DMS 273 treated with DMSO at 0.1 percent for 48 hours (cell line): ENCODE measurements at regions not wholly inside any gene's neighbourhood (a gene's known extent, or its start where the extent isn't known, plus 50 kb on each side); places are given as distances from the start of the nearest gene placed in this dataset.
"Not testable (repeated sequence)": the region's sequence is repeated elsewhere in the genome, so short reads cannot be mapped to it uniquely, and the experiment has no call there.

Experiments used
- DNase-seq: peaks from one replicate; lab custom pipeline; 2025; lab: John Stamatoyannopoulos, UW

DNA sequence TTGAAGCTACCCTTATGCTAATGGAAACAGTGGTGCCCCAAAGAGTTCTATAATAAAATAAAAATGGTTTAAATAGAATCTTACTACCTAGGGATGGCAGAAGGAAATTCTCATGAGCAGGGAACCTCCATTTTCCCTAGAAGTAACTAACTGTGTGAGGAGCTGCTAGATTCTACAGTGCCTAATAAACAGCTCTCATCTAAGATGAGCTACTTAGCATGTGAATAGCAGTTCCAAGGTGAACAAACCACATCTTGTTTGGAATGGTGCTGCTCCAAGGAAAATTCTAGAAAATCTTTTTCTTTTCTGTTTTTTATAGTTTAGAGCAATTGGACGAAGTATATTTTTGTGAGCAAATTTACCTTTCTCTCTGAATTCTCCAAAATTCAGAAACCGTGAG lies 1015.3 kb upstream of the NOVA1 start:
- no peak for DNase-seq

DNA sequence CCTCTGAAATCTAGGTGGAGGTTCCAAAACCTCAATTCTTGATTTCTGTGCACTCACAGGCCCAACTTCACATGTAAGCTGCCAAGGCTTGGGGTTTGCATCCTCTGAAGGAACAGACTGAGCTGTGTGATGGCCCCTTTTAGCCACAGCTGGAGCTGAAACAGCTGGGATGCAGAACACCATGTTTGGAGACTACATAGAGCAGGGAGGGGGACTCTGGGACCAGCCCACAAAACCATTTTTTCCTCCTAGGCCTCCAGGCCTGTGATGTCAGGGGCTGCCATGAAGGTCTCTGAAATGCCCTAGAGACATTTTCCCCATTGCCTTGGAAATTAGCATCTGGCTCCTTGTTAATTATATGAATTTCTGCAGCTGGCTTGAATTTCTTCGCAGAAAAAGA lies 1025.9 kb upstream of the NOVA1 start:
- DNase-seq: no peak

DNA sequence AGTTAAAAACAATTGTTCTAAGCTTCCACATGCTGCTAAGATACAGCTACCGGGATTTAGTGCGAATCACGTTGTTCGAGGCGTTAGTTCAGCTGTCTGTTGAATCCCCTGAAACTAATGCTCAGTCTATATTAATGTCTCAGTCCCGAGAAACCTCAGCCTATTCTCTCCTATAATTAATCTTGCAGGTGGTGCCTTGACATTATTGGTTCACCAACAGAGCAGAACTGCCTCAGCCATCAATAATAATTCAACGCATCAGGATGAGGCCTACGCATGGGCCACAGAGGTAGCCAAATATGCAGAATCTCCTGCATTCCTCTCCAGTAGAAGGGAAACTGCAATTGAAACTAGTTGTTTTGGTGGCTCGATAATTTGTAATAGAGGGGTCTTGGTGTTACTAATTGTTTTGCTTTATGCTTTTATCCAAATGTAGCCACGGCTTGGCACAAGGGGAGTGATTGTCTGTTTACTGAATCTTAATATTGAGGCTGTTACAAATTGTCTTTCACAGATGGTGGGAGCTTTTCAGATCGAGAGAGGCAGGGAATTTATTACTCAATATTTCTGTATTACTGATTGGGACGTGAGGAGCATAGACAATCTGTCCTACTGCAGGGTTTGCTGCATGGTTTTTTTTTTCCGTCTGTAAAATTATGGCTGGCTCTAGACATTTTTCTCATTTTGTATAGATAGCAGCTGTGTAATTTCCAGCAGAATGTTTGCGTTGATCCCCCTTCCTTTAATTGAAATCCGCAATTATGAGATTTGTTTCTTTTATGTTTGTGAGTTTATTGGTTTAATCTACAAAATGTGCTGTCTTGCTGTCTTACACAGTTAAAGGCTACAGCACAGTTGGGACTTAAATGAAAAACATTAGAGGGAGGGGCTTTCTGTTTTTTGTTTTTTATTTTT lies 1036.5 kb upstream of the NOVA1 start:
- no peak for DNase-seq

DNA sequence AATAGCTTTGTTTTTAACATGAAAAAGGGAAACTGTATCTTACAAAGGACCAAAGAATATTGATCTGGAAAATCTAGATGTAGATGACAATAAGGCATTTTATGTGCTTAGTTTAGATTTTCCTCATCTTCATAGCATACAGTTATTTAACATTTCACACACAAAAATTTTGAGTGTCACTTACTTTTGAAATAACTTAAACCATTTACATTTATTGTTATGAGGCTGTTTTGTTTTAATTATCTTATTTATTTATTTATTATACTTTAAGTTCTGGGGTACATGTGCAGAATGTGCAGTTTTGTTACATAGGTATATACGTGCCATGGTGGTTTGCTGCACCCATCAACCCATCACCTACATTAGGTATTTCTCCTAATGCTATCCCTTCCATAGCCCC lies 1042.9 kb upstream of the NOVA1 start:
- DNase-seq: not testable (repeated sequence)

DNA sequence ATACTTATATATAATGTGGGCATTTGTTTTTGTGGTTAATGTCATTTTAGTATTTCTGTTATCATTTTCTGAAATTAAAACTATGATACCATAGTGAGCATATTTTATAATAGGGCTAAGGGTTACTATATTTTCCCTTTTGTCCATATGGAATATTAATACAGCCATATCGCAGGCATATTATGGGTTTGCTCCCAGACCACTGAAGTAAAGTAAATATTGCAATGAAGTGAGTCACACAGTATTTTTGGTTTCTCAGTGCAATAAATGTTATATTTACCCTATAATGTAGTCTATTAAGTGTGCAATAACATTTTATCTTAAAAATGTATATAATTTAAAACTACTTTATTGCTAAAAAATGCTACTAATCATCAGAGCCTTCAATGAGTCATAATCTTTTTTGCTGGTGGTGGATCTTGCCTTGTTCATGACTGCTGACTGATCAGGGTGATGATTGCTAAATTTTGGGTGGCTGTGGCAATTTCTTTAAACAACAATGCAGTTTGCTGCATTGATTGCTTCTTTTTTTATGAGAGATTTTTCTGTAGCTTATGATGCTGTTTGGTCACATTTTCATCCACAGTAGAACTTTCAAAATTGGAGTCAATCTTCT lies 1044.5 kb upstream of the NOVA1 start:
- no peak for DNase-seq

DNA sequence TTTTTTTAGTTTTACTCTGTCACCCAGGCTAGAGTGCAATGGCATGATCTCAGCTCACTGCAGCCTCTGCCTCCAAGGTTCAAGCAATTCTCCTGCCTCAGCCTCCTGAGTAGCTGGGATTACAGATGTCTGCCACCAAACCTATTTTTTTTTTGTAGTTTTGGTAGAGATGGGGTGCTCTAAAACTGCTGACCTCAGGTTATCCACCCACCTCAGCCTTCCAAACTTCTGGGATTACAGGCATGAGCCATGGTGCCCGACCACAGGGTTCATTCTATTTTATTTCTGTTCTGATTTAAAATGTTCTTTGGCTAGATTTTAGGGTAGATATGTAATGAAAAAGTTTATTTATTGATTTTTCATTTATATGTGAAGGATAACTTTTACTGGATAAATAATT lies 1062.8 kb upstream of the NOVA1 start:
- no peak for DNase-seq

DNA sequence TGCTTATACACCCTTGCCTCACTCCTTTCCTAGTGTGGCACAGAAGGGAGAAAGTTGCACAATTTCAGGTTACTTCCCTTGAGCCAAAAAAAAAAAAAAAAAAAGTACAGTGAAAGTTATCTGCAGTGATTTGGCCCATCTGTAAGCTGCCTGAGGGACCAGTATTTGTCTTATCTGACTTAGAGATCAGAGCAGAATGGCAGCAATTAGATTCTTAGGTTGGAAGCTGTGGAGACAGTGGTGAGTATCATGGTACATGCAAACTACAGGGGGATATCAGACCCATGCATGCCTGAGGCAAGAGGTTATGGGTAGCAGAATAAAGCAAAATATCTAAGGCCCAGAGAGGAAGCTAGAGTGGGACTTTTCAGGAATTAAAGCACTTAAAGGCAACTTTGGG lies 1070.7 kb upstream of the NOVA1 start:
- DNase-seq: no peak

DNA sequence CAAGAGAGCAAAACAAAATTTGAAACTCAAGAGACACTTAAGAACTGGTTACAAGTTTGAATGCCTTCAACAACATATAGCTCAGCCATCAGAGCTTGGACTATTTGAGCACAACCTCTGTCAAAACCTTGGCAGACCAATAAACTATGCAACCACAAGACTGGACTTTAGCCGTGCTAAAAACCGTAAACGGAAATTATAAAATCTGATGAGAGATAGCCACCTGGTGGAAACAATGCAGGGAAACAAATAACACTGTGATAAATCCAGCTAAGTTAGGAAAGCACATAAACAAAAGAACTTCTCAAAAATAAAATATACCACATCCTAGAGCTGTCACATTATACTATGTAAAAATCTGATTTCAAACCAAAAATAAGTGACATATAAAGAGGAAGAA lies 1074.2 kb upstream of the NOVA1 start:
- no peak for DNase-seq

DNA sequence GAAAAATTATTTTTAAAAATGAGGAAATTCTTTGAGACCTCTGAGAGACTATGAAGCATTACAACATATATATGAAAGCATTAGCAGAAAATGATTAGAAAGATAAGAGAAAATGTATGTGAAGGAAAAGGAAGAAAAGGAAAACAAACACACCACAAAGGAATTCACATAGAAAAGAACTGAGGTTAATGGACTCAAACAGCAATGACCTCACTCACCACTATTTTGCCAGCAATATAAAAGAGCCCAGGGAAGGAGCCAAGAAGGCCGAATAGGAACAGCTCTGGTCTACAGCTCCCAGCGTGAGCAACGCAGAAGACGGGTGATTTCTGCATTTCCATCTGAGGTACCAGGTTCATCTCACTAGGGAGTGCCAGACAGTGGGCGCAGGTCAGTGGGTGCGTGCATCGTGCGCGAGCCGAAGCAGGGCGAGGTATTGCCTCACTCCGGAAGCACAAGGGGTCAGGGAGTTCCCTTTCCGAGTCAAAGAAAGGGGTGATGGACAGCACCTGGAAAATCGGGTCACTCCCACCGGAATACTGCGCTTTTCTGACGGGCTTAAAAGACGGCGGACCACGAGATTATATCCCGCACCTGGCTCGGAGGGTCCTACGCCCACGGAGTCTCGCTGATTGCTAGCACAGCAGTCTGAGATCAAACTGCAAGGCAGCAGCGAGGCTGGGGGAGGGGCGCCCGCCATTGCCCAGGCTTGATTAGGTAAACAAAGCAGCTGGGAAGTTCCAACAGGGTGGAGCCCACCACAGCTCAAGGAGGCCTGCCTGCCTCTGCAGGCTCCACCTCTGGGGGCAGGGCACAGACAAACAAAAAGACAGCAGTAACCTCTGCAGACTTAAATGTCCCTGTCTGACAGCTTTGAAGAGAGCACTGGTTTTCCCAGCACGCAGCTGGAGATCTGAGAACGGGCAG lies 1075.2 kb upstream of the NOVA1 start:
- not testable (repeated sequence) for DNase-seq

DNA sequence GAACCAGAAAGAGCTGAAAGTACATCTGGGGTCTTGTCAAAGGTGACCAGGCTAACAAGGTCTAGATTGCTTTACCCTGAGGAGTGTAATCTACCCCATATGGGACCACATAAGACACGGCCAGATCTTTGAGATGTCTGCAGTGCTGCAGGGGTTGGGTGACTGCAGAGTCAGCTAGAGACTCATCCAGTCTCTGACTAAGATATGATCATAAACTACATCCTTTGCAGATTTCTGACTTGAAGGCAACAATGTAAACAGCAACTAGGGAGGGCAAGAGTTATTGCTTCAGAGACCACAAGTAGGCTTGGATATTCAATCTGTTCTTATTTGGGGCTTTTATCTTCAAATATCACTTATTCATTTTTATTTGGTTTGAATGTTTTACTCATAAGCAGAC lies 1080.5 kb upstream of the FOXG1 start:
- DNase-seq: no peak

DNA sequence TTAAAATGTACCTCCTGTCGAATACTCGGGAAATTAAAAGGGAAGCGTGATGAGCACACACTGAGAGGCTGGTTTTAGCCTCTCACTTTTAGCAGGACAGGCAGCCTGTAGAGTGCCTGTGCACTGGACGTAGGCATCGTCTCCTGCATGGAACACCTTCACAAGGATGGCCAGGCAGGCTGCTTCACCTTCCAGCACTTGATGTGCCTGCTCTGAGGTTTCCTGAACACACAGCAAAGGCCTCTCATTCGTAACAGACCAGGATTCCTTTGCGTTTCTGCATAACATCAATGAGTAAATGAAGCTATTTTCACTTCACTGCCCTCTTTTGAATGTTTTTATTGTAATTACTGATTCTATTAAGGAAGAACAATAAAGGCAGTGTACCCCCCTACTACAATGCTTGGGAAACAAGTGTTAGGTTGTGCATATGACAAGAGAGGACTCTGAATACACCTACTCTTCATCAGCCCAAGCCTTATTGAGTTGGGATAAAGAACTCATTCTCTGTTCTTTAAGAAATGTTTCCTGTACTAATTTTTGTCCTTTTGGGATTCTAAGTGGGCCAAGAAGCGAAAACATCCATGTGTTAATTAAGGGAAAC lies 1077.6 kb upstream of the FOXG1 start:
- no peak for DNase-seq

DNA sequence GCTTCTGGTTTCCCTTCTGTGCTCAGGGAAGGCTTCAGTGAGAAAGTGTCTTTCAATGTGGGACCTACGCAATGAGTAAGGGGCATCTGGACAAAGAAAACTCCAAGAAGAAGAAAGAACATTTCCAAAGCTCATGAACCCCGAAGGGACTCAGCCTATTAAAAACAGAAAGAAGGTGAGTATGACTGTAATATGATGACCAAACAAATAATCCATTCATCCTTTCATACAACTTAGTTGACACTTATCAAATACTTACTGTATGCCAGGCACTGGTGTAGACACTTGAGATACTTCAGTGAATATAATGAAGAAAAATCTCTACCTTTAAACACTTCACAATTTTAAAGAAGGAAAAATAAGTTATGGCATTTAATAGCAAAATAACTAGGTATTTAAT lies 1054.2 kb upstream of the FOXG1 start:
- DNase-seq: no peak

DNA sequence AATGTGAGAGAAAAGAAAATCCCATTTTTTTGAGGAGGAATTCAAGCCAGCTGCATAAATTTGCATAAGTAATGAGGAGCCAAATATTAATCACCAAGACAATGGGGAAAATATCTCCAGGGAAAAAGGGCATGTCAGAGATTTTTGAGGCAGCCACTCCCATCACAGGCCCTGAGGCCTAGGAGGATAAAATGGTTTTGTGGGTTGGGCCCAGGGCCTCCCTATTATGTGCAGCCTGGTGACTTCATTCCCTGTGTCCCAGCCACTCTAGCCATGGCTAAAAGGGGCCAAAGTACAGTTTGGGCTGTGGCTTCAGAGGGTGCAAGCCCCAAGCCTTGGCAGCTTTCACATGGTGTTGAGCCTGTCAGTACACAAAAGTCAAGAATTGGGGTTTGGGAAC lies 1051.0 kb upstream of the FOXG1 start:
- DNase-seq: no peak

DNA sequence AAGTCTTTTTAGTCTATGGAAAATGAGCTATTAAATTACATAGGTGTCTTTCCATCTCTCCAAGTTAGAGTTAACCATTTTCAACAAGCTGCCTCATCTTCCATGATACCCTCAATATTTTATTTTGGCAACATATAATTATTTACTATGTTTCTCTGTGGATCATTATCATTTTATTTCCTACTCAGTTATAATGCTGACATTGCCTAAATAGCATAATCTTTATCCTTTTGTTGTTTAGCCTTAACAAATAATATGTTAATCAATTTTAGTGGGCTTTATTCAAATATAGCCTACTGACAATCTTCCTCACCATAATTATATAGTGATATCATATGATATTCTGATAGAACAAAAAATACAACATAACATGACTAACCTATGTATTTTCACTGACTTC lies 1044.8 kb upstream of the FOXG1 start:
- DNase-seq: no peak

DNA sequence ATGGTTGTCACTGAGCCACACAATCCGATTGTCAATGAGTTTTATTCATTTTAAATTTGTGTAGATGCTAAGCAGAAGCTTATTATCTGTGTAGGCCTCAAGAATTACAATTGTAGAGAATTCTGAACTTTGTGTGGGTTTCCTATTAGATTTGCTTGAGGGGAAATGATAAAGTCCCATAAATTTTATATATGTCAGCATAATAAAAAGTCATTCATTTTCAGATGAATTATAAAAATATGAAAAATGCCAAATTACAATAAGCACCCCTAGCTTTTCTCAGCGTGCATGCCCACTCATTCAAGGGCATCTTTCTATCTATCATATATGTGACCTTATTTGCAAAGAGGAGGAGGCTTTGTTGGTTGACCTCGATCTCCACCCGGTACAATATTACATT lies 1041.1 kb upstream of the FOXG1 start:
- no peak for DNase-seq

DNA sequence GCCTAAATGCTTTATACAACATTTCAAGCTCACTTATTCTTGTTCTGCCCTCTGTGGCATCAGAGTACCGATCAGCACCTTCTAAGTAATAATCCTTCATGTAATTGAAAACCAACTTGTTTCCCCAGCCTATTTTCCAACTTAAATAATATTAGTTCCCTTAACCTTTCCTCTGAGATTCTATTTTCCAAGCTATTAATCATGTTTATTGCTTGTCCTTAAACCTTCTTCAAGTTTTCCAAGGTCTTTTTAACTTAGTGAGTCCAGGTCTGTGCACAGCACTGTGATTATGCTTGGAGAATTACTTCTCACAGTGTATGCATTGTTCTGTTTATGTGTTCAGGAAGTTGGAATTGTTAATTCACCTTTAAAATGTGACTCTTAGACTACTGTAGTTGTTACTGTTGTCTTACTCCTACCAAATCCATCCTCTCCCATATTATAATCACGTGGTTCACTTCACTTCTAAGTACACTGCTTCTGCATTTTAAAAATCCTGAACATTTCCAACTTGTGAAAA lies 1039.3 kb upstream of the FOXG1 start:
- no peak for DNase-seq

DNA sequence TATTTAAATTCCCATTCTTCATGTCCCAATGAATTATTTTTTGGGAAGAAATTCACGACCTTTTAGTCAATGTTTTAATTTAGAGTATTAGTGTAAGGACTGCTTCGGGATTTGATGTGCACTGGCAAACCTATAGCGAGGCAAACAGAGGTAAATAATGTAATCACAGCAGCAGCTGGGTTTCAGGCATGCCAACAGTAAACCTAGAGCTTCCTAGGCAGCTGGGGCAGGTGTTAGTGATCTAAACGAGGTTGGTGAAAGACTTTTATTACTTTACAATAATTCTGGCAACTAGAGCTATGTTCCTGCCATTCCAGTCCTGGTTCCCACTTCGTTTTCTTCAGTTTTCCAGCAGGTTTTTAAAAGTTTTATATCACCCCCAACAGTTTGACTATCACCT lies 1036.4 kb upstream of the FOXG1 start:
- DNase-seq: no peak

DNA sequence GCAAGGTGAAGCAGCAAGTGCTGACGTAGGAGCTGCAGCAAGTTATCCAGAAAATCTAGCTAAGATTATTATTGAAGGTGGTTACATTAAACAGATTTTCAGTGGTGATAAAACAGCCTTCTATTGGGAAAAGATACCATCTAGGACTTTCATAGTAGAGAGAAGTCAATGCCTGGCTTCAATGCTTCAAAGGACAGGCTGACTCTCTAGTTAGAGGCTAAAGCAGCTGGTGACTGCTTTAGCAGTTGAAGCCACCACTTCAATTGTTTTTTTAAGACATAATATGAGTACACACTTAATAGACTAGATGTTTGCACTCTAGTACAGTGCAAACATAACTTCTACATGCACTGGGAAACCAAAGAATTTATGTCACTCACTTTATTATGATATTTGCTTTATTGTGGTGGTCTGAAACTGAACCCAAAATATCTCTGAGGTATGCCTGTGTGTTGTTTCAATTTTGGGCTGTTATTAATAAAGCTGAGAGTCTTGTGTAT lies 1026.9 kb upstream of the FOXG1 start:
- DNase-seq: no peak

DNA sequence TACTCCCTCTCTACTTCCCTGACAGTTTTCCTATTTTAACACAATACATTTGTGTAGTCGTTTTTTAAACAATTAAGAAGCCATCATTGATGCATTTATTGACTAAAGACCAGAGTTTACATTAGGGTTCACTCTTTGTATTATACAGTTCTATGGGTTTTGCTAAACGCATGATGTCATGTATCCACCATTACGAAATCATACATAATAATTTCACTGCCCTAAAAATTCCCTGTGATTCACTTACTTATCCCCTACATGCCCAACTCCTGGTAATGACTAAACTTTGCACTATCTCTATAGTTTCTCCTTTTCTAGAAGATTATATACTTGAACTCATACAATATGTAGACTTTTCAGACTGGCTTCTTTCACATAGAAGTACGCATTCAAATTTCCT lies 1016.5 kb upstream of the FOXG1 start:
- DNase-seq: no peak

DNA sequence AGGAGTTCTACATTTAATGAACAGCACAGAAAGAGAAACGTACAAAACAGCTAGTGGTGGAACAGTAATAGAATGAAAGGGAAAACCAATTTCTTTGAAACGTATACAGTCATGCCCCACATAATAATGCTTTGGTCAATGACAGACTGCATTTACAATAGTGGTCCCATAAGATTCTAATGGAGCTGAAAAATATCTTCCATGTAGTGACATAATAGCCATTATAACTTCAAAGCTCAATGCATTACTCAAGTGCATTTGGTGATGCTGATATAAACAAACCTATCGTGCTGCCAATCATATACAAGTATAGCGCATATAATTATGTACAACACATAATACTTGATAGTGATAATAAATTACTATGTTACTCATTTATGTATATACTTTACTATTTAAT lies 1008.9 kb upstream of the FOXG1 start:
- DNase-seq: not testable (repeated sequence)

DNA sequence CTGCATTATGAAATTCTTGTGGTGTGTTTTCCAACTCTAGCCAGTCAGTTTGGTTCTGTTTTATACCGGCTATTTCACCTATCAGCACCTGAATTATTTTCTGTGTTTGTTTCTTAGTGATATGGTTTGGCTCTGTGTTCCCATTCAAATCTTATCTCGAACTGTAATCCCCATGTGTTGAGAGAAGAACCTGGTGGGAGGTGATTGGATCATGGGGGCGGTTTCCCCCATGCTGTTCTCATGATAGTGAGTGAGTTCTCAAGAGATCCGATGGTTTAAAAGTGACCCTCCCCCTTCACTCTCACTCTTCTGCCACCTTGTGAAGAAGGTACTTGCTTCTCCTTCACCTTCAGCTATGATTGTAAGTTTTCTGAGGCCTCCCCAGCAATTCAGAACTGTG lies 1006.2 kb upstream of the FOXG1 start:
- DNase-seq: not testable (repeated sequence)
